HepG2 (cell line): ENCODE measurements at regions not wholly inside any gene's neighbourhood (a gene's known extent, or its start where the extent isn't known, plus 50 kb on each side); places are given as distances from the start of the nearest gene placed in this dataset.

Experiments used
- ATAC-seq: fragments of 200-7000 bp; cut with Tn5 transposase; 3 replicates; pipeline ENCODE4 v1.9.1; 2020; ENCODE audit warnings: mild to moderate bottlenecking, moderate library complexity
- BruUV-seq: library from RNA; stranded (reverse); fragments of 400-500 nt; replicated peaks from 2 replicates; lab custom pipeline; 2021; lab: Mats Ljungman, UMichigan
- CTCF ChIA-PET: fragments of 300-600 bp; formaldehyde crosslinking; extraction: SDS; loops from one replicate; lab custom pipeline; 2021; ENCODE audit warnings: low total read pairs, inconsistent platforms, low intra/inter-chr PET ratio; lab: Yijun Ruan, JAX
- POLR2A ChIA-PET: fragments of 350-600 bp; sonication (Branson Sonifier 250); formaldehyde crosslinking; loops from one replicate; lab custom pipeline; 2020; ENCODE audit warnings: antibody characterized with exemption, inconsistent platforms; lab: Yijun Ruan, JAX
- DNase-seq: peaks from one replicate; pipeline ENCODE4 v3.0.0-alpha.2; 2015; ENCODE audit warnings: low spot score
- FAIRE-seq: peaks from 3 replicates; lab custom pipeline; 2011; peaks lifted over from hg19 to GRCh38; lab: Jason Lieb, UNC
- H2AFZ ChIP-seq: one replicate; pipeline ENCODE4 v1.6.1; 2011; ENCODE audit warnings: low read length, inconsistent platforms
- H3K27ac ChIP-seq: fragments of 300-600 bp; 3 replicates; pipeline ENCODE4 v1.8.0; 2011; ENCODE audit warnings: mixed run types, mild to moderate bottlenecking, mixed read lengths, low read length, inconsistent platforms; ENCODE audit not compliant: insufficient read depth; ENCODE audit errors: extremely low read length
- H3K27me3 ChIP-seq, 2 experiments: fragments of 200-600 bp in 1 of 2; 2 replicates in 1 of 2; 3 replicates in 1 of 2; pipeline versions ENCODE4 v1.6.0 to v1.8.0; 2011; ENCODE audit warnings: low read length in 2 of 2, mild to moderate bottlenecking in 2 of 2, moderate library complexity in 2 of 2, inconsistent platforms in 1 of 2; ENCODE audit not compliant: insufficient read depth in 2 of 2, control insufficient read depth in 1 of 2
- H3K36me3 ChIP-seq, 2 experiments: fragments of 200-600 bp in 1 of 2; replicated peaks in 1 of 2; 2 replicates in 1 of 2; 3 replicates in 1 of 2; pipeline versions ENCODE4 v1.5.1 to v1.8.0; 2011; ENCODE audit warnings: low read length in 2 of 2, inconsistent platforms in 1 of 2; ENCODE audit not compliant: insufficient read depth in 2 of 2, control insufficient read depth in 1 of 2
- H3K4me1 ChIP-seq: 2 replicates; pipeline ENCODE4 v1.5.1; 2012; ENCODE audit warnings: low read length, inconsistent platforms; ENCODE audit not compliant: insufficient read depth
- H3K4me2 ChIP-seq: 2 replicates; pipeline ENCODE4 v1.6.0; 2011; ENCODE audit warnings: low read depth, low read length, inconsistent platforms
- H3K4me3 ChIP-seq, 3 experiments: fragments of 200-600 bp in 1 of 3; sonication (generic), shearing (Covaris generic) in 1 of 3; replicated peaks in 1 of 3; 2 replicates each; pipeline ENCODE4 v1.5.1; 2011 to 2016; ENCODE audit warnings: low read length in 3 of 3, inconsistent platforms in 2 of 3, low read depth in 2 of 3, mild to moderate bottlenecking in 2 of 3, control low read depth in 1 of 3, mixed read lengths in 1 of 3; ENCODE audit not compliant: insufficient read depth in 1 of 3
- H3K79me2 ChIP-seq: one replicate; pipeline ENCODE4 v1.6.1; 2011; ENCODE audit warnings: low read length, inconsistent platforms; ENCODE audit not compliant: insufficient read depth
- H3K9ac ChIP-seq: 2 replicates; pipeline ENCODE4 v1.6.0; 2011; ENCODE audit warnings: mild to moderate bottlenecking, low read depth, low read length, inconsistent platforms; ENCODE audit not compliant: insufficient read depth
- H3K9me3 ChIP-seq: 2 replicates; pipeline ENCODE4 v1.5.1; 2012; ENCODE audit warnings: mild to moderate bottlenecking, low read length
- H4K20me1 ChIP-seq: 2 replicates; pipeline ENCODE4 v1.6.0; 2011; ENCODE audit warnings: inconsistent platforms, mild to moderate bottlenecking, low read length, moderate library complexity; ENCODE audit not compliant: insufficient read depth
- KAT8 ChIP-seq: IDR thresholded peaks from 2 replicates; pipeline ENCODE4 v1.6.1; 2016; ENCODE audit warnings: missing genetic modification reagents, missing compliant biosample characterization
- MZF1 ChIP-seq: sonication (generic); formaldehyde crosslinking; IDR thresholded peaks from 2 replicates; pipeline ENCODE4 v1.8.1; 2023; ENCODE audit warnings: mild to moderate bottlenecking, missing genetic modification reagents, borderline replicate concordance
- NKX3-1 ChIP-seq: sonication (generic); formaldehyde crosslinking; IDR thresholded peaks from 2 replicates; pipeline ENCODE4 v1.5.0; 2020; ENCODE audit warnings: missing genetic modification reagents
- PCBP2 ChIP-seq: fragments of 200-400 bp; formaldehyde crosslinking; optimal IDR thresholded peaks from 2 replicates; pipeline ENCODE3; 2018; ENCODE audit warnings: low read length, low read depth; ENCODE audit not compliant: poor library complexity, severe bottlenecking
- POLR2G ChIP-seq: fragments of 200-400 bp; formaldehyde crosslinking; IDR thresholded peaks from 2 replicates; pipeline ENCODE4 v1.6.1; 2018; ENCODE audit warnings: mild to moderate bottlenecking, low read depth, low read length, moderate library complexity
- RAD51 ChIP-seq: fragments of 450-650 bp; IDR thresholded peaks from 2 replicates; pipeline ENCODE4 v1.6.1; 2016; ENCODE audit warnings: borderline replicate concordance
- ZNF496 ChIP-seq: sonication (generic); formaldehyde crosslinking; IDR thresholded peaks from 2 replicates; pipeline ENCODE4 v1.8.1; 2023; ENCODE audit warnings: mild to moderate bottlenecking, moderate library complexity, missing genetic modification reagents; ENCODE audit not compliant: insufficient replicate concordance
- ZNF550 ChIP-seq: sonication (generic); formaldehyde crosslinking; IDR thresholded peaks from 2 replicates; pipeline ENCODE4 v1.4.0; 2020; ENCODE audit warnings: mild to moderate bottlenecking, missing genetic modification reagents, borderline replicate concordance
- WGBS: methylation state at CpG from one replicate; pipeline ENCODE4 v1.1.6; 2017; ENCODE audit warnings: low lambda C conversion rate; 5-methylcytosine and 5-hydroxymethylcytosine counted together
- in situ Hi-C: cut with HindIII; loops from 2 replicates; pipeline ENCODE4 v1.10.0; 2017; ENCODE audit warnings: low pct_unique_long_range_greater_than_20kb; ENCODE audit not compliant: extremely low pct_ligation_motif_present
- intact Hi-C: fragments of 100-400 bp; cut with micrococcal nuclease; formaldehyde crosslinking; loops from one replicate; pipeline ENCODE4 v1.10.0; 2022; ENCODE audit not compliant: unreplicated experiment
- TF ChIP-seq, protein P1 (sequence below): sonication (generic); formaldehyde crosslinking; IDR thresholded peaks from 2 replicates; pipeline ENCODE4 v1.4.0; 2020; ENCODE audit warnings: missing genetic modification reagents
- TF ChIP-seq, protein P2 (sequence below): IDR thresholded peaks from 2 replicates; pipeline ENCODE4 v1.6.1; 2016; ENCODE audit warnings: low read depth, missing genetic modification reagents, missing compliant biosample characterization
- TF ChIP-seq, protein P3 (sequence below): sonication (generic); formaldehyde crosslinking; IDR thresholded peaks from 2 replicates; pipeline ENCODE4 v1.9.0; 2021; ENCODE audit warnings: missing genetic modification reagents, mild to moderate bottlenecking, borderline replicate concordance
- TF ChIP-seq, protein P4 (sequence below): sonication (generic); formaldehyde crosslinking; IDR thresholded peaks from 2 replicates; pipeline ENCODE4 v1.5.0; 2020; ENCODE audit warnings: mild to moderate bottlenecking, missing genetic modification reagents
- TF ChIP-seq, protein P5 (sequence below): IDR thresholded peaks from 2 replicates; pipeline ENCODE4 v1.6.1; 2016; ENCODE audit warnings: low read depth, control low read depth

DNA sequence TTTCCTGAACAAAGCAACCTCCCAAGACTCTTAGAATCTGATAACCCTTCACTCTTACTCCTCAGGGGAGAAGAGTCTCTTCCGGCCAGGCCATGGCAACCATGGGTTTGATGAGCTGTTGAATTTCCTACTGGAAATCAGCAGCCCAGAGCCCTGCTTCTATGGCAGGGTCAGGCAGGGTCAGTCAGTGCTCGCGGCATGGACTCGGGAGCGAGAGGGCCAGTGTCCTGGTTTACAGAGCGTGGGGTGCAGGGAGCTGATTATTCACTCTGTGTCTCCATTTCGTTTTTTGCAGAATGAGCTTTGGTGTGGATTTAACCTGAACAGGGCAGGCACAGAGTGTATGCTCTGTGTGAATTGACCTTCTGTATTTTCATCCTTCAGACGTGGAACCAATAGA, 340.6 kb upstream of the SFSWAP start:
- TF ChIP-seq KAT8 (CRISPR knock-in tag) (no peak), MZF1 (CRISPR knock-in tag) (no peak), POLR2G (no peak), NKX3-1 (CRISPR knock-in tag) (no peak), RAD51 (no peak), PCBP2 (no peak), ZNF550 (CRISPR knock-in tag) (no peak), ZNF496 (CRISPR knock-in tag) (no peak)
- TF ChIP-seq, protein P1, sequence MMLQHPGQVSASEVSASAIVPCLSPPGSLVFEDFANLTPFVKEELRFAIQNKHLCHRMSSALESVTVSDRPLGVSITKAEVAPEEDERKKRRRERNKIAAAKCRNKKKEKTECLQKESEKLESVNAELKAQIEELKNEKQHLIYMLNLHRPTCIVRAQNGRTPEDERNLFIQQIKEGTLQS (CRISPR knock-in tag): no peak
- TF ChIP-seq, protein P2, sequence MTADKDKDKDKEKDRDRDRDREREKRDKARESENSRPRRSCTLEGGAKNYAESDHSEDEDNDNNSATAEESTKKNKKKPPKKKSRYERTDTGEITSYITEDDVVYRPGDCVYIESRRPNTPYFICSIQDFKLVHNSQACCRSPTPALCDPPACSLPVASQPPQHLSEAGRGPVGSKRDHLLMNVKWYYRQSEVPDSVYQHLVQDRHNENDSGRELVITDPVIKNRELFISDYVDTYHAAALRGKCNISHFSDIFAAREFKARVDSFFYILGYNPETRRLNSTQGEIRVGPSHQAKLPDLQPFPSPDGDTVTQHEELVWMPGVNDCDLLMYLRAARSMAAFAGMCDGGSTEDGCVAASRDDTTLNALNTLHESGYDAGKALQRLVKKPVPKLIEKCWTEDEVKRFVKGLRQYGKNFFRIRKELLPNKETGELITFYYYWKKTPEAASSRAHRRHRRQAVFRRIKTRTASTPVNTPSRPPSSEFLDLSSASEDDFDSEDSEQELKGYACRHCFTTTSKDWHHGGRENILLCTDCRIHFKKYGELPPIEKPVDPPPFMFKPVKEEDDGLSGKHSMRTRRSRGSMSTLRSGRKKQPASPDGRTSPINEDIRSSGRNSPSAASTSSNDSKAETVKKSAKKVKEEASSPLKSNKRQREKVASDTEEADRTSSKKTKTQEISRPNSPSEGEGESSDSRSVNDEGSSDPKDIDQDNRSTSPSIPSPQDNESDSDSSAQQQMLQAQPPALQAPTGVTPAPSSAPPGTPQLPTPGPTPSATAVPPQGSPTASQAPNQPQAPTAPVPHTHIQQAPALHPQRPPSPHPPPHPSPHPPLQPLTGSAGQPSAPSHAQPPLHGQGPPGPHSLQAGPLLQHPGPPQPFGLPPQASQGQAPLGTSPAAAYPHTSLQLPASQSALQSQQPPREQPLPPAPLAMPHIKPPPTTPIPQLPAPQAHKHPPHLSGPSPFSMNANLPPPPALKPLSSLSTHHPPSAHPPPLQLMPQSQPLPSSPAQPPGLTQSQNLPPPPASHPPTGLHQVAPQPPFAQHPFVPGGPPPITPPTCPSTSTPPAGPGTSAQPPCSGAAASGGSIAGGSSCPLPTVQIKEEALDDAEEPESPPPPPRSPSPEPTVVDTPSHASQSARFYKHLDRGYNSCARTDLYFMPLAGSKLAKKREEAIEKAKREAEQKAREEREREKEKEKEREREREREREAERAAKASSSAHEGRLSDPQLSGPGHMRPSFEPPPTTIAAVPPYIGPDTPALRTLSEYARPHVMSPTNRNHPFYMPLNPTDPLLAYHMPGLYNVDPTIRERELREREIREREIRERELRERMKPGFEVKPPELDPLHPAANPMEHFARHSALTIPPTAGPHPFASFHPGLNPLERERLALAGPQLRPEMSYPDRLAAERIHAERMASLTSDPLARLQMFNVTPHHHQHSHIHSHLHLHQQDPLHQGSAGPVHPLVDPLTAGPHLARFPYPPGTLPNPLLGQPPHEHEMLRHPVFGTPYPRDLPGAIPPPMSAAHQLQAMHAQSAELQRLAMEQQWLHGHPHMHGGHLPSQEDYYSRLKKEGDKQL: no peak
- TF ChIP-seq, protein P3, sequence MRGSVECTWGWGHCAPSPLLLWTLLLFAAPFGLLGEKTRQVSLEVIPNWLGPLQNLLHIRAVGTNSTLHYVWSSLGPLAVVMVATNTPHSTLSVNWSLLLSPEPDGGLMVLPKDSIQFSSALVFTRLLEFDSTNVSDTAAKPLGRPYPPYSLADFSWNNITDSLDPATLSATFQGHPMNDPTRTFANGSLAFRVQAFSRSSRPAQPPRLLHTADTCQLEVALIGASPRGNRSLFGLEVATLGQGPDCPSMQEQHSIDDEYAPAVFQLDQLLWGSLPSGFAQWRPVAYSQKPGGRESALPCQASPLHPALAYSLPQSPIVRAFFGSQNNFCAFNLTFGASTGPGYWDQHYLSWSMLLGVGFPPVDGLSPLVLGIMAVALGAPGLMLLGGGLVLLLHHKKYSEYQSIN (CRISPR knock-in tag): no peak
- TF ChIP-seq, protein P4, sequence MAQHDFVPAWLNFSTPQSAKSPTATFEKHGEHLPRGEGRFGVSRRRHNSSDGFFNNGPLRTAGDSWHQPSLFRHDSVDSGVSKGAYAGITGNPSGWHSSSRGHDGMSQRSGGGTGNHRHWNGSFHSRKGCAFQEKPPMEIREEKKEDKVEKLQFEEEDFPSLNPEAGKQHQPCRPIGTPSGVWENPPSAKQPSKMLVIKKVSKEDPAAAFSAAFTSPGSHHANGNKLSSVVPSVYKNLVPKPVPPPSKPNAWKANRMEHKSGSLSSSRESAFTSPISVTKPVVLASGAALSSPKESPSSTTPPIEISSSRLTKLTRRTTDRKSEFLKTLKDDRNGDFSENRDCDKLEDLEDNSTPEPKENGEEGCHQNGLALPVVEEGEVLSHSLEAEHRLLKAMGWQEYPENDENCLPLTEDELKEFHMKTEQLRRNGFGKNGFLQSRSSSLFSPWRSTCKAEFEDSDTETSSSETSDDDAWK (CRISPR knock-in tag): no peak
- TF ChIP-seq, protein P5, sequence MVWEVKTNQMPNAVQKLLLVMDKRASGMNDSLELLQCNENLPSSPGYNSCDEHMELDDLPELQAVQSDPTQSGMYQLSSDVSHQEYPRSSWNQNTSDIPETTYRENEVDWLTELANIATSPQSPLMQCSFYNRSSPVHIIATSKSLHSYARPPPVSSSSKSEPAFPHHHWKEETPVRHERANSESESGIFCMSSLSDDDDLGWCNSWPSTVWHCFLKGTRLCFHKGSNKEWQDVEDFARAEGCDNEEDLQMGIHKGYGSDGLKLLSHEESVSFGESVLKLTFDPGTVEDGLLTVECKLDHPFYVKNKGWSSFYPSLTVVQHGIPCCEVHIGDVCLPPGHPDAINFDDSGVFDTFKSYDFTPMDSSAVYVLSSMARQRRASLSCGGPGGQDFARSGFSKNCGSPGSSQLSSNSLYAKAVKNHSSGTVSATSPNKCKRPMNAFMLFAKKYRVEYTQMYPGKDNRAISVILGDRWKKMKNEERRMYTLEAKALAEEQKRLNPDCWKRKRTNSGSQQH: no peak
- ChIA-PET CTCF (no interaction called here), POLR2A (no interaction called here)
- no peaks in the 10 kb centered on the region; the same call in 1 of the 2 replicates for H3K4me1 ChIP-seq
- no peak for FAIRE-seq
- no peak overlapping the region for H3K4me2 ChIP-seq
- ATAC-seq: no peak
- no peaks in the 10 kb centered on the region for H4K20me1 ChIP-seq
- no peak overlapping the region for H3K9ac ChIP-seq
- 28% methylated on average over 4 of the region's 8 CpGs for WGBS
- H2AFZ ChIP-seq: no peak overlapping the region
- peaks cover 2 to 8% of the 10 kb centered on the region in 2 experiments; a peak in 3 of 5 replicates for H3K27me3 ChIP-seq
- no TSS peak for BruUV-seq
- DNase-seq: no peak
- no peaks in the 10 kb centered on the region for H3K79me2 ChIP-seq
- no peak overlapping the region for H3K4me3 ChIP-seq
- H3K36me3 ChIP-seq: no peaks in the 10 kb centered on the region
- H3K27ac ChIP-seq: no peak overlapping the region
- intact Hi-C loops (no loop called here), in situ Hi-C loops (no loop called here)
- no peaks in the 10 kb centered on the region for H3K9me3 ChIP-seq
